Epithelial cell of esophagus (primary cell): ENCODE measurements at regions not wholly inside any gene's neighbourhood (a gene's known extent, or its start where the extent isn't known, plus 50 kb on each side); places are given as distances from the start of the nearest gene placed in this dataset.

Experiments
- DNase-seq: peaks from one replicate; pipeline ENCODE4 v3.0.0; 2010; ENCODE audit warnings: low read depth
- H3K4me3 ChIP-seq: 2 replicates; pipeline ENCODE4 v1.5.1; 2011; ENCODE audit warnings: mild to moderate bottlenecking, low read length, control low read depth
- TF ChIP-seq, protein P1 (sequence below): IDR thresholded peaks from 2 replicates; pipeline ENCODE4 v1.5.1; 2011; ENCODE audit warnings: low read depth, mild to moderate bottlenecking, low read length, control low read depth, inconsistent platforms; ENCODE audit not compliant: insufficient read depth; ENCODE audit errors: missing control alignments

- TF ChIP-seq, protein P1, sequence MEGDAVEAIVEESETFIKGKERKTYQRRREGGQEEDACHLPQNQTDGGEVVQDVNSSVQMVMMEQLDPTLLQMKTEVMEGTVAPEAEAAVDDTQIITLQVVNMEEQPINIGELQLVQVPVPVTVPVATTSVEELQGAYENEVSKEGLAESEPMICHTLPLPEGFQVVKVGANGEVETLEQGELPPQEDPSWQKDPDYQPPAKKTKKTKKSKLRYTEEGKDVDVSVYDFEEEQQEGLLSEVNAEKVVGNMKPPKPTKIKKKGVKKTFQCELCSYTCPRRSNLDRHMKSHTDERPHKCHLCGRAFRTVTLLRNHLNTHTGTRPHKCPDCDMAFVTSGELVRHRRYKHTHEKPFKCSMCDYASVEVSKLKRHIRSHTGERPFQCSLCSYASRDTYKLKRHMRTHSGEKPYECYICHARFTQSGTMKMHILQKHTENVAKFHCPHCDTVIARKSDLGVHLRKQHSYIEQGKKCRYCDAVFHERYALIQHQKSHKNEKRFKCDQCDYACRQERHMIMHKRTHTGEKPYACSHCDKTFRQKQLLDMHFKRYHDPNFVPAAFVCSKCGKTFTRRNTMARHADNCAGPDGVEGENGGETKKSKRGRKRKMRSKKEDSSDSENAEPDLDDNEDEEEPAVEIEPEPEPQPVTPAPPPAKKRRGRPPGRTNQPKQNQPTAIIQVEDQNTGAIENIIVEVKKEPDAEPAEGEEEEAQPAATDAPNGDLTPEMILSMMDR: no peak
- no peak overlapping the region for H3K4me3 ChIP-seq
- no peak for DNase-seq
Observed at GRCh38 chr12:91394903-91395302, 212.3 kb upstream of the DCN start.

DNA sequence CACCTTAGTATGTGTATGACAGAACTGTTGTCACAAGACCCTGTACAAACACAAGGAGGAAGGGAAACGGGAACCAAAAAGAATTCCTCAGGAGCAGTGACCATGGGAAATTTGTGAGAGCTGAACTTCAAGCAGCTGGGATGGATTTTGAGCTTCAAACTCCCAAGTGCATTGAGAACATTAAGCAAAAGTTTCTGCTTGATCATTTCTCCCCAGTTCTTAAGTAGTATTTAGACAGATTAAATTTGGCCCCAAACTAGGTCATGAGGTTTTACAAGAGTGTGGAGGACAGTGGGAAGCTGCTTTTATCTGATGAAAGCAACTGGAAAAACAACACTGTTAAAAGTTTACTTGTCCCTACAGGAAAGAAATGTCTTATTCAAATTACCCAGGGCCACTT, 206.0 kb upstream of the DCN start:
- no peak overlapping the region for H3K4me3 ChIP-seq
- no peak for DNase-seq
- TF ChIP-seq, protein P1: no peak

DNA sequence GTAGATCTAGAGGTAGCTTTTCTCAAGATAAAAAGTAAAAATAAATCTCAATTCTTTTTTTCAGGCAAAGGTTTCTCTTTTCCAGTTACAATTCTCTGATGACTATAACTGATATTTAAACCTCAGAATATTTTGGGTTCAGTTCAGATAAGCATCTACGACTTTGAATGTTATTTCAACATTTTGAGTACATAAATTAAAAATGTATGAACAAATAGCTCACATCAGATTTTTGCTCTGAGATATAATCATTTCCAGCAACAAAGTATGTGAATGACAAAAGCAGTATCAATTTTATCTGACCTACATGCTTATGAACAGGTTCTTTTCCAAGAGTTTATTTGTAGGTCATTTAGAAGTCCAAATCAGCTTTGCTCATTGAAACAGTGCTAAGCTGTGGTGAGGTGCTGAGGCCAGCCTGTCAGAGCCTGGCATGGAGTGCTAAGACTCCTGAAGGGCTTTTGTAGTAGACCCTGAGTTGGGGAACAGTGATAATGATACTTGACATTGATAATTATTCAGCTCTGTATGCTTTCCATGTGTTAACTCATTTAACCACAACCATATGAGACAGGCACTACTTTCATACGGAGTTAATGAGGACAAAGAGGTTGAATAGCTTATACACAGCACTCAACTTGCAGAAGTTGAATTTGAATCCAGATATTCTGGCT, 205.0 kb upstream of the DCN start:
- TF ChIP-seq, protein P1: no peak
- no peak overlapping the region for H3K4me3 ChIP-seq
- DNase-seq: no peak

GRCh38 chr12:91384806-91385205, 202.2 kb upstream of the DCN start:
- TF ChIP-seq, protein P1: no peak
- DNase-seq: no peak
- no peak overlapping the region for H3K4me3 ChIP-seq

DNA sequence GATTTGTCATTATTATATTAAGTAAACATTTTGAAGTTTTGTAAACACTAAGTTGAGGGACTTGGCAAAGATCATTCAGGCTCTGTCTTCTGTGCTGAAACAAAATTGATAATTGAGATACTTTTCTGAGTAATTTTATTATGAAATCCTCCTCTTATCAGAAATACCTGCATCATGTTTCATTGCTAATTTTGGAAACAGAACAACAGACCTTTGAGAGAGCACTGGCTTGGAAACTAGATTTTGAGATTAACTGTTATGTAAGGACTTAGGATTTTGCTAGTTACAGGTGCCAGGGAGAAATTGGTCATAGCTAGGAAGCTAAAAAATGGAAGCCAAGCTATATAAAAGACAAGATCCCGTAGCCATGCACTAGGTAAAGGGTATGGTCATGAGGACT, 201.7 kb upstream of the DCN start:
- no peak overlapping the region for H3K4me3 ChIP-seq
- DNase-seq: no peak
- TF ChIP-seq, protein P1: no peak

GRCh38 chr12:91383099-91383498, 200.5 kb upstream of the DCN start:
- TF ChIP-seq, protein P1: no peak
- DNase-seq: no peak
- no peak overlapping the region for H3K4me3 ChIP-seq

- DNase-seq: peak; percentile 84
- TF ChIP-seq, protein P1: peak; percentile 92
- H3K4me3 ChIP-seq: peak overlapping the region; percentile 38
Observed at GRCh38 chr12:91382081-91382543, 199.5 kb upstream of the DCN start.
